Panc1 (cell line): ENCODE measurements at regions not wholly inside any gene's neighbourhood (a gene's known extent, or its start where the extent isn't known, plus 50 kb on each side); places are given as distances from the start of the nearest gene placed in this dataset.

Experiments
- ATAC-seq: fragments of 200-7000 bp; cut with Tn5 transposase; 2 replicates; pipeline ENCODE4 v1.9.1; 2020; ENCODE audit warnings: mild to moderate bottlenecking, moderate library complexity
- BruUV-seq: library from RNA; stranded (reverse); fragments of 400-500 nt; replicated peaks from 2 replicates; lab custom pipeline; 2021; lab: Mats Ljungman, UMichigan
- CTCF ChIA-PET: fragments of 300-600 bp; sonication (Branson Sonifier 250); formaldehyde crosslinking; loops from one replicate; lab custom pipeline; 2022; ENCODE audit warnings: antibody characterized with exemption; lab: Charles Lee
- POLR2A ChIA-PET: fragments of 300-600 bp; sonication (Branson Sonifier 250); formaldehyde crosslinking; loops from one replicate; lab custom pipeline; 2022; ENCODE audit warnings: antibody characterized with exemption; lab: Charles Lee
- DNase-seq: peaks from one replicate; pipeline ENCODE4 v3.0.0-alpha.2; 2010; ENCODE audit warnings: low read depth, low spot score
- H3K27ac ChIP-seq: 2 replicates; pipeline ENCODE4 v1.5.1; 2011; ENCODE audit warnings: mild to moderate bottlenecking, low read length, inconsistent platforms
- H3K27me3 ChIP-seq: fragments of 200-500 bp; sonication (Bioruptor generic); 2 replicates; pipeline ENCODE4 v1.6.0; 2014; ENCODE audit warnings: low read length, inconsistent platforms; ENCODE audit not compliant: control insufficient read depth, insufficient read depth
- H3K36me3 ChIP-seq: fragments of 200-500 bp; sonication (Bioruptor generic); 2 replicates; pipeline ENCODE4 v1.5.1; 2014; ENCODE audit warnings: inconsistent platforms, mild to moderate bottlenecking, low read length, moderate library complexity; ENCODE audit not compliant: control insufficient read depth, insufficient read depth
- H3K4me1 ChIP-seq: 2 replicates; pipeline ENCODE4 v1.5.1; 2011; ENCODE audit warnings: inconsistent platforms, mild to moderate bottlenecking, low read length, moderate library complexity; ENCODE audit not compliant: control insufficient read depth, insufficient read depth
- H3K4me3 ChIP-seq, 2 experiments: 2 replicates each; pipeline ENCODE4 v1.5.1; 2011 to 2012; ENCODE audit warnings: low read depth in 2 of 2, low read length in 2 of 2, mild to moderate bottlenecking in 2 of 2, inconsistent platforms in 1 of 2, moderate library complexity in 1 of 2
- H3K9me3 ChIP-seq: fragments of 200-500 bp; sonication (Bioruptor generic); 2 replicates; pipeline ENCODE4 v1.5.1; 2014; ENCODE audit warnings: low read depth, mild to moderate bottlenecking, inconsistent platforms, low read length, moderate library complexity; ENCODE audit not compliant: control insufficient read depth, insufficient read depth
- POLR2AphosphoS5 ChIP-seq: IDR thresholded peaks from 2 replicates; pipeline ENCODE4 v1.6.1; 2012; ENCODE audit warnings: mild to moderate bottlenecking, low read depth, low read length, moderate library complexity
- REST ChIP-seq, 2 experiments: IDR thresholded peaks; 2 replicates each; pipeline ENCODE4 v1.6.1; 2011 to 2012; ENCODE audit warnings: low read depth in 2 of 2, control low read depth in 1 of 2, low read length in 1 of 2, mild to moderate bottlenecking in 1 of 2, moderate library complexity in 1 of 2; ENCODE audit not compliant: insufficient read depth in 1 of 2
- SIN3A ChIP-seq: IDR thresholded peaks from 2 replicates; pipeline ENCODE4 v1.6.1; 2012; ENCODE audit warnings: low read depth, mild to moderate bottlenecking, low read length, moderate library complexity, borderline replicate concordance; ENCODE audit not compliant: insufficient read depth
- TCF7L2 ChIP-seq: IDR thresholded peaks from 2 replicates; pipeline ENCODE4 v1.6.1; 2011; ENCODE audit warnings: mild to moderate bottlenecking, low read depth, low read length, inconsistent platforms
- in situ Hi-C: cut with HindIII; loops from 2 replicates; pipeline ENCODE4 v1.10.0; 2016; ENCODE audit warnings: low sequenced_read_pairs, low pct_unique_long_range_greater_than_20kb
- intact Hi-C: fragments of 100-400 bp; cut with micrococcal nuclease; formaldehyde crosslinking; loops from one replicate; pipeline ENCODE4 v1.10.0; 2022; ENCODE audit not compliant: unreplicated experiment
- TF ChIP-seq, protein P1 (sequence below): fragments of 450-650 bp; IDR thresholded peaks from 2 replicates; pipeline ENCODE4 v1.5.1; 2017; ENCODE audit warnings: mild to moderate bottlenecking

- no peaks in the 10 kb centered on the region for H3K36me3 ChIP-seq
- H3K4me3 ChIP-seq, result no peak overlapping the region
- BruUV-seq, result no TSS peak
- no peaks in the 10 kb centered on the region for H3K9me3 ChIP-seq
- H3K27me3 ChIP-seq, result no peaks in the 10 kb centered on the region
- in situ Hi-C loops, result no loop called here
- intact Hi-C loops, result no loop called here
- H3K27ac ChIP-seq, result no peak overlapping the region
- ATAC-seq, result no peak
- DNase-seq, result no peak
- TF ChIP-seq SIN3A, result no peak
- no peak for TF ChIP-seq REST (IDR thresholded peaks at IDR 0.05; ENCODE audit: insufficient read depth in 1 of 2, low read depth in 2 of 2, low read length in 1 of 2)
- no peak for TF ChIP-seq POLR2AphosphoS5
- TF ChIP-seq, protein P1, sequence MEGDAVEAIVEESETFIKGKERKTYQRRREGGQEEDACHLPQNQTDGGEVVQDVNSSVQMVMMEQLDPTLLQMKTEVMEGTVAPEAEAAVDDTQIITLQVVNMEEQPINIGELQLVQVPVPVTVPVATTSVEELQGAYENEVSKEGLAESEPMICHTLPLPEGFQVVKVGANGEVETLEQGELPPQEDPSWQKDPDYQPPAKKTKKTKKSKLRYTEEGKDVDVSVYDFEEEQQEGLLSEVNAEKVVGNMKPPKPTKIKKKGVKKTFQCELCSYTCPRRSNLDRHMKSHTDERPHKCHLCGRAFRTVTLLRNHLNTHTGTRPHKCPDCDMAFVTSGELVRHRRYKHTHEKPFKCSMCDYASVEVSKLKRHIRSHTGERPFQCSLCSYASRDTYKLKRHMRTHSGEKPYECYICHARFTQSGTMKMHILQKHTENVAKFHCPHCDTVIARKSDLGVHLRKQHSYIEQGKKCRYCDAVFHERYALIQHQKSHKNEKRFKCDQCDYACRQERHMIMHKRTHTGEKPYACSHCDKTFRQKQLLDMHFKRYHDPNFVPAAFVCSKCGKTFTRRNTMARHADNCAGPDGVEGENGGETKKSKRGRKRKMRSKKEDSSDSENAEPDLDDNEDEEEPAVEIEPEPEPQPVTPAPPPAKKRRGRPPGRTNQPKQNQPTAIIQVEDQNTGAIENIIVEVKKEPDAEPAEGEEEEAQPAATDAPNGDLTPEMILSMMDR, result no peak
- no peak for TF ChIP-seq TCF7L2
- ChIA-PET POLR2A (no interaction called here), CTCF (no interaction called here)
- H3K4me1 ChIP-seq, result no peaks in the 10 kb centered on the region
Measured at GRCh38 chr4:17265139-17265538, 246.8 kb downstream of the QDPR start.

GRCh38 chr4:17260166-17260907, 251.6 kb downstream of the QDPR start:
- ATAC-seq, result no peak
- CTCF ChIA-PET, result no interaction called here
- no TSS peak for BruUV-seq

More at GRCh38 chr4:17260166-17260907, 251.6 kb downstream of the QDPR start:
- TF ChIP-seq, protein P1, result no peak
- TF ChIP-seq REST (IDR thresholded peaks at IDR 0.05; ENCODE audit: insufficient read depth in 1 of 2, low read depth in 2 of 2, low read length in 1 of 2), result no peak
- TF ChIP-seq POLR2AphosphoS5, result no peak
- no peak for TF ChIP-seq SIN3A
- TF ChIP-seq TCF7L2, result no peak
- Histone ChIP-seq H3K4me3 (no peak overlapping the region), H3K27ac (no peak overlapping the region), H3K9me3 (no peaks in the 10 kb centered on the region), H3K36me3 (no peaks in the 10 kb centered on the region), H3K27me3 (no peaks in the 10 kb centered on the region), H3K4me1 (no peaks in the 10 kb centered on the region)
- POLR2A ChIA-PET, result no interaction called here
- in situ Hi-C loops, result no loop called here
- DNase-seq, result no peak
- intact Hi-C loops, result no loop called here
